ENCODE measurements at regions not wholly inside any gene's neighbourhood (a gene's known extent, or its start where the extent isn't known, plus 50 kb on each side); places are given as distances from the start of the nearest gene placed in this dataset.

- no peaks in the 10 kb centered on the region for H3K27me3 Mint-ChIP-seq (ENCODE audit: low read depth)
- no peak for TF ChIP-seq CTCF (IDR thresholded peaks at IDR 0.05)
- no peak overlapping the region for H3K4me3 Mint-ChIP-seq (ENCODE audit: unreplicated experiment)
- H3K27ac Mint-ChIP-seq (ENCODE audit: unreplicated experiment): no peak overlapping the region
- DNase-seq (ENCODE audit: low spot score): no peak
- peaks cover 16% of the 10 kb centered on the region for H3K4me1 Mint-ChIP-seq (ENCODE audit: low read depth)
- peaks cover 3% of the 10 kb centered on the region for H3K9me3 Mint-ChIP-seq (ENCODE audit: low read depth)
- H3K36me3 Mint-ChIP-seq (ENCODE audit: low read depth): no peaks in the 10 kb centered on the region
Measured at GRCh38 chr6:45818655-45819054, 197.0 kb downstream of the CLIC5 start.

GRCh38 chr6:45816674-45817297 lies 198.9 kb downstream of the CLIC5 start:
- no peak for DNase-seq (ENCODE audit: low spot score)
- no peak overlapping the region for H3K4me3 Mint-ChIP-seq (ENCODE audit: unreplicated experiment)

GRCh38 chr6:45815466-45816125 lies 200.1 kb downstream of the CLIC5 start:
- Mint-ChIP-seq H3K4me1 (ENCODE audit: low read depth) (peaks cover 22% of the 10 kb centered on the region), H3K36me3 (ENCODE audit: low read depth) (no peaks in the 10 kb centered on the region), H3K9me3 (ENCODE audit: low read depth) (peaks cover 3% of the 10 kb centered on the region), H3K27me3 (ENCODE audit: low read depth) (no peaks in the 10 kb centered on the region), H3K27ac (ENCODE audit: unreplicated experiment) (no peak overlapping the region), H3K4me3 (ENCODE audit: unreplicated experiment) (no peak overlapping the region)
- TF ChIP-seq CTCF (IDR thresholded peaks at IDR 0.05): peak; percentile 25
- DNase-seq (ENCODE audit: low spot score): no peak

More at GRCh38 chr6:45816674-45817297, 198.9 kb downstream of the CLIC5 start:
- peaks cover 3% of the 10 kb centered on the region for H3K9me3 Mint-ChIP-seq (ENCODE audit: low read depth)
- peaks cover 22% of the 10 kb centered on the region for H3K4me1 Mint-ChIP-seq (ENCODE audit: low read depth)
- H3K36me3 Mint-ChIP-seq (ENCODE audit: low read depth): no peaks in the 10 kb centered on the region
- TF ChIP-seq CTCF (IDR thresholded peaks at IDR 0.05): no peak
- no peaks in the 10 kb centered on the region for H3K27me3 Mint-ChIP-seq (ENCODE audit: low read depth)
- H3K27ac Mint-ChIP-seq (ENCODE audit: unreplicated experiment): no peak overlapping the region

GRCh38 chr6:45814772-45815171 lies 200.9 kb downstream of the CLIC5 start:
- H3K9me3 Mint-ChIP-seq (ENCODE audit: low read depth): peaks cover 3% of the 10 kb centered on the region
- H3K36me3 Mint-ChIP-seq (ENCODE audit: low read depth): no peaks in the 10 kb centered on the region

GRCh38 chr6:45813943-45814342 lies 201.7 kb downstream of the CLIC5 start:
- DNase-seq (ENCODE audit: low spot score): no peak
- no peak for TF ChIP-seq CTCF (IDR thresholded peaks at IDR 0.05)
- no peak overlapping the region for H3K27ac Mint-ChIP-seq (ENCODE audit: unreplicated experiment)
- H3K4me3 Mint-ChIP-seq (ENCODE audit: unreplicated experiment): no peak overlapping the region
- peaks cover 22% of the 10 kb centered on the region for H3K4me1 Mint-ChIP-seq (ENCODE audit: low read depth)
- no peaks in the 10 kb centered on the region for H3K36me3 Mint-ChIP-seq (ENCODE audit: low read depth)
- H3K27me3 Mint-ChIP-seq (ENCODE audit: low read depth): no peaks in the 10 kb centered on the region
- peaks cover 3% of the 10 kb centered on the region for H3K9me3 Mint-ChIP-seq (ENCODE audit: low read depth)

More at GRCh38 chr6:45814772-45815171, 200.9 kb downstream of the CLIC5 start:
- Mint-ChIP-seq H3K27me3 (ENCODE audit: low read depth) (no peaks in the 10 kb centered on the region), H3K27ac (ENCODE audit: unreplicated experiment) (no peak overlapping the region), H3K4me3 (ENCODE audit: unreplicated experiment) (no peak overlapping the region), H3K4me1 (ENCODE audit: low read depth) (peaks cover 22% of the 10 kb centered on the region)
- no peak for TF ChIP-seq CTCF (IDR thresholded peaks at IDR 0.05)
- DNase-seq (ENCODE audit: low spot score): no peak
